Spleen (tissue), 11 donors: ENCODE measurements at regions not wholly inside any gene's neighbourhood (a gene's known extent, or its start where the extent isn't known, plus 50 kb on each side); places are given as distances from the start of the nearest gene placed in this dataset.

Experiments used
- DNase-seq: peaks from one replicate; pipeline ENCODE4 v3.0.0-alpha.2; 2020
- H3K27ac ChIP-seq, 8 donors: fragments of 200-600 bp; sonication (generic) in 7 of 8; 1 replicate in 4 of 8; 2 replicates in 4 of 8; pipeline versions ENCODE4 v1.5.0 to v1.8.0; 2016 to 2021; ENCODE audit warnings: inconsistent platforms in 4 of 8, mild to moderate bottlenecking in 4 of 8, moderate library complexity in 1 of 8
- H3K27me3 ChIP-seq, 7 donors: fragments of 200-600 bp; sonication (generic) in 6 of 7; replicated peaks in 1 of 7; 1 replicate in 4 of 7; 2 replicates in 3 of 7; pipeline versions ENCODE4 v1.5.0 to v1.8.0; 2016 to 2021; ENCODE audit warnings: inconsistent platforms in 3 of 7, mild to moderate bottlenecking in 1 of 7
- H3K36me3 ChIP-seq, 6 donors: fragments of 200-600 bp; sonication (generic) in 5 of 6; 1 replicate in 4 of 6; 2 replicates in 2 of 6; pipeline versions ENCODE4 v1.5.0 to v1.8.0; 2016 to 2021; ENCODE audit warnings: inconsistent platforms in 2 of 6
- H3K4me1 ChIP-seq, 6 donors: fragments of 200-600 bp; sonication (generic) in 5 of 6; 1 replicate in 3 of 6; 2 replicates in 3 of 6; pipeline versions ENCODE4 v1.5.0 to v1.8.0; 2016 to 2021; ENCODE audit warnings: inconsistent platforms in 3 of 6
- H3K4me3 ChIP-seq, 8 donors: fragments of 200-600 bp; sonication (generic) in 7 of 8; 1 replicate in 4 of 8; 2 replicates in 4 of 8; pipeline versions ENCODE4 v1.5.0 to v1.8.0; 2016 to 2021; ENCODE audit warnings: inconsistent platforms in 4 of 8, mild to moderate bottlenecking in 4 of 8, moderate library complexity in 2 of 8
- H3K9me3 ChIP-seq, 8 donors: fragments of 200-600 bp; sonication (generic) in 7 of 8; 1 replicate in 4 of 8; 2 replicates in 4 of 8; pipeline versions ENCODE4 v1.5.0 to v1.8.0; 2016 to 2021; ENCODE audit warnings: inconsistent platforms in 4 of 8
- POLR2A ChIP-seq, 3 donors: fragments of 450-650 bp; IDR thresholded peaks; one replicate each; pipeline ENCODE4 v1.5.1; 2017; ENCODE audit warnings: antibody characterized with exemption in 3 of 3, mild to moderate bottlenecking in 1 of 3
- POLR2AphosphoS5 ChIP-seq, 3 donors: sonication (generic); formaldehyde crosslinking; IDR thresholded peaks; one replicate each; pipeline ENCODE4 v1.5.1; 2017; ENCODE audit warnings: antibody characterized with exemption in 3 of 3
- whole genome bisulfite sequencing, 5 donors: extraction: QIAGEN DNeasy Blood & Tissue Kit in 3 of 5; methylation state at CpG; one replicate each; pipeline versions ENCODE4 v1.1.5 to v1.1.7; 2013 to 2018; 5-methylcytosine and 5-hydroxymethylcytosine counted together
- intact Hi-C: fragments of 100-400 bp; cut with DNase I; formaldehyde crosslinking; loops from one replicate; pipeline ENCODE4 v1.15.0; 2023; ENCODE audit warnings: low total_unique reads
- TF ChIP-seq, protein P1 (sequence below), 11 experiments: fragments of 200-600 bp in 7 of 11; fragments of 450-650 bp in 4 of 11; sonication (generic) in 4 of 11; IDR thresholded peaks in 8 of 11; conservative IDR thresholded peaks in 3 of 11; 1 replicate in 7 of 11; 2 replicates in 4 of 11; pipeline versions ENCODE4 v1.4.0 to v1.8.0; 2016 to 2021; ENCODE audit warnings: antibody characterized with exemption in 11 of 11, inconsistent platforms in 4 of 11, mild to moderate bottlenecking in 1 of 11
- donor health status: healthy with polysubstance abuse.
- donor health status: DM: no; HTN: no; CAD: no; lungs with moderate emphysema.
- donor health status: DM: no; HTN: no; CAD: no.
- donor health status: Bipolar disorder and iron deficiency.
- donor health status: healthy.
- donor health status: DM: no; HTN: no; CAD: no.
- donor health status: DM: yes; HTN: yes; CAD: no.

DNA sequence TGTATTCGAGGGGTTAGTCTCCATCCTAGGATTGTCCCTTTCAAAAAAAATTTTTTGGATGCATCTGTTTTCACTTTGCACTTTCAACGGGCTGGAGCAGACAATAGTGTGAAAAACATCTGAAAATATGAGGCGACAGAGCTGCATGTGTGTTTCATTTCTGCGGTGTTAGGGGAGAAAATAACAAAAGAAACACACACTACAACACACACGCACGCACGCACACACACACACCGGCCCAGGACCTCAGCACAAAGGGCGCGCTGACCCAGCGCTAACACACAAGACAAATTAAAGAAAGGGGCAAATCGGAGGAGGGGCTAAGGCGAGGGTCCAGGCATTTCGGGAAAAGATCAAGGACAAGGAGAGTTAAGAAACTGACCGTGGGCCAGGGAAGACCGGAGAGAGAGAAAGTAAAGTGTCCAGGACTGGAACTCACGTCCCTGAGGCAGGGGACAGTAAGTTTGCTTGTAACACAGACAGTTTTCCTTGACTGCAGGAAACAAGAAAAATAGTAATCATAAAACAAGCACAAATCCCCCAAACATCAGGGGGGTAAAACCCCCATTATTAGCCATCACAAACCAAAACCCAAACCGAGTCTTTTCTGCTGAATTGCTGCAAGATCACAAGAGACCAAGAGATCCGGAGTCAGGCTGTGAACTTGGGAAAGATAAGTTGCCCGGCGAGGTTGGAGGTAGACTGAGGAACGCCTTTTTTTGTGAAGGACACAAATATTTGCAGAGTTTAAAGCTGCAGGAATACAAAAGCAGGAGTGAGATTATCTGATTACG is 302.1 kb downstream of the PARP8 start:
- no peaks in the 10 kb centered on the region for H3K36me3 ChIP-seq
- no peak for DNase-seq
- 8 to 12% (median 9%) methylated on average over 23 of the region's 23 CpGs for WGBS, 5 donors
- TF ChIP-seq, protein P1, sequence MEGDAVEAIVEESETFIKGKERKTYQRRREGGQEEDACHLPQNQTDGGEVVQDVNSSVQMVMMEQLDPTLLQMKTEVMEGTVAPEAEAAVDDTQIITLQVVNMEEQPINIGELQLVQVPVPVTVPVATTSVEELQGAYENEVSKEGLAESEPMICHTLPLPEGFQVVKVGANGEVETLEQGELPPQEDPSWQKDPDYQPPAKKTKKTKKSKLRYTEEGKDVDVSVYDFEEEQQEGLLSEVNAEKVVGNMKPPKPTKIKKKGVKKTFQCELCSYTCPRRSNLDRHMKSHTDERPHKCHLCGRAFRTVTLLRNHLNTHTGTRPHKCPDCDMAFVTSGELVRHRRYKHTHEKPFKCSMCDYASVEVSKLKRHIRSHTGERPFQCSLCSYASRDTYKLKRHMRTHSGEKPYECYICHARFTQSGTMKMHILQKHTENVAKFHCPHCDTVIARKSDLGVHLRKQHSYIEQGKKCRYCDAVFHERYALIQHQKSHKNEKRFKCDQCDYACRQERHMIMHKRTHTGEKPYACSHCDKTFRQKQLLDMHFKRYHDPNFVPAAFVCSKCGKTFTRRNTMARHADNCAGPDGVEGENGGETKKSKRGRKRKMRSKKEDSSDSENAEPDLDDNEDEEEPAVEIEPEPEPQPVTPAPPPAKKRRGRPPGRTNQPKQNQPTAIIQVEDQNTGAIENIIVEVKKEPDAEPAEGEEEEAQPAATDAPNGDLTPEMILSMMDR (IDR thresholded peaks at IDR 0.05 in 8 of 11, conservative IDR thresholded peaks at IDR 0.05 in 3 of 11), result no peak
- no peak for TF ChIP-seq POLR2A (IDR thresholded peaks at IDR 0.05)
- H3K27me3 ChIP-seq, result peaks cover 10 to 100% (median 79%) of the 10 kb centered on the region in 7 donors
- H3K4me1 ChIP-seq, result peaks cover 29 to 60% (median 51%) of the 10 kb centered on the region in 6 donors
- H3K4me3 ChIP-seq, result peak overlapping the region in 7 of 8 donors; percentile 11 to 70 (median 45)
- intact Hi-C loops, result no loop called here
- H3K9me3 ChIP-seq, result no peaks in the 10 kb centered on the region
- no peak overlapping the region for H3K27ac ChIP-seq

- peaks cover 10 to 96% (median 70%) of the 10 kb centered on the region in 7 donors for H3K27me3 ChIP-seq
- no peaks in the 10 kb centered on the region for H3K36me3 ChIP-seq
- H3K9me3 ChIP-seq, result no peaks in the 10 kb centered on the region
- peak; percentile 67 for DNase-seq
- intact Hi-C loops, result no loop called here
- WGBS, 5 donors, result 3 to 9% (median 5%) methylated on average over 57 to 60 of the region's 60 CpGs
- H3K4me3 ChIP-seq, result peak overlapping the region in 7 of 8 donors; percentile 11 to 70 (median 21)
- TF ChIP-seq, protein P1 (IDR thresholded peaks at IDR 0.05 in 8 of 11, conservative IDR thresholded peaks at IDR 0.05 in 3 of 11), result no peak
- TF ChIP-seq POLR2AphosphoS5 (IDR thresholded peaks at IDR 0.05) (peak in 1 of 3 donors; percentile 26), POLR2A (IDR thresholded peaks at IDR 0.05) (no peak)
- H3K4me1 ChIP-seq, result peaks cover 21 to 51% (median 43%) of the 10 kb centered on the region in 6 donors
- H3K27ac ChIP-seq, result no peak overlapping the region
These were observed 303.0 kb downstream of the PARP8 start for GRCh38 chr5:50969151-50970031.

- intact Hi-C loops, result no loop called here
- H3K27me3 ChIP-seq, result peaks cover 0 to 50% (median 15%) of the 10 kb centered on the region in 7 donors
- no peaks in the 10 kb centered on the region for H3K36me3 ChIP-seq
- no peak for DNase-seq
- 68 to 83% (median 77%) methylated on average over 2 of the region's 2 CpGs for whole genome bisulfite sequencing, 5 donors
- H3K4me3 ChIP-seq, result no peak overlapping the region
- no peak overlapping the region for H3K27ac ChIP-seq
- TF ChIP-seq POLR2AphosphoS5 (IDR thresholded peaks at IDR 0.05), result no peak
- no peaks in the 10 kb centered on the region for H3K4me1 ChIP-seq
- no peaks in the 10 kb centered on the region for H3K9me3 ChIP-seq
These were observed 309.4 kb downstream of the PARP8 start for GRCh38 chr5:50975840-50976239.

DNA sequence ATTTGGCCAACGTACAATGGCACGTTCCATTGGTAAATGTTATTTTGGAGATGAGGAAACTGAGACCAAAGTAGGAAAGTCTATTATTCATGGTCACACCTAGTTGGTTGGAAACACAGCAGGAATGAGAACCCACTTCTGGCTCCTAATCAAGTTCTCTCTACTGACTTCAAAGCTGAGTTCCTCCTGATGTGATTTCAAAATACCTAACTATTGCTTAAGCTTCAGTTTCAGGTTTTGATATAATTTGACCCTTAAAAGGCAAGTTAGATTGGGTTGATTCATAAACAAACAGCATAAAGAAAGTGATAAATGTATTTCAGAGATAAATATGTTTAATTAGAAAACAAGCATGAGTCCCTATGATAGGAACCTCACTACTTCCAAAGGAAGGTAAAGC is 312.5 kb downstream of the PARP8 start:
- 85 to 94% (median 89%) methylated on average over 2 of the region's 2 CpGs for WGBS, 5 donors
- TF ChIP-seq POLR2A (IDR thresholded peaks at IDR 0.05), result no peak
- TF ChIP-seq POLR2AphosphoS5 (IDR thresholded peaks at IDR 0.05), result no peak
- TF ChIP-seq, protein P1 (IDR thresholded peaks at IDR 0.05 in 8 of 11, conservative IDR thresholded peaks at IDR 0.05 in 3 of 11), result no peak
- peaks cover 0 to 26% (median 0%) of the 10 kb centered on the region in 7 donors for H3K27me3 ChIP-seq
- H3K9me3 ChIP-seq, result no peaks in the 10 kb centered on the region
- H3K36me3 ChIP-seq, result no peaks in the 10 kb centered on the region
- no peak overlapping the region for H3K4me3 ChIP-seq
- intact Hi-C loops, result no loop called here
- H3K4me1 ChIP-seq, result no peaks in the 10 kb centered on the region
- DNase-seq, result no peak
- no peak overlapping the region for H3K27ac ChIP-seq
